ENCODE measurements at regions not wholly inside any gene's neighbourhood (a gene's known extent, or its start where the extent isn't known, plus 50 kb on each side); places are given as distances from the start of the nearest gene placed in this dataset.

GRCh38 chr2:163373496-163373895 lies 362.3 kb downstream of the FIGN start:
- Histone ChIP-seq H3K27ac (ENCODE audit: low read length) (no peak overlapping the region), H3K9me3 (ENCODE audit: low read length) (no peaks in the 10 kb centered on the region), H3K9me2 (ENCODE audit: insufficient read depth, low read length) (no peaks in the 10 kb centered on the region), H3F3A (ENCODE audit: insufficient read depth, low read length, poor library complexity, severe bottlenecking) (no peaks in the 10 kb centered on the region), H2AFZ (ENCODE audit: low read depth, low read length) (no peak overlapping the region), H3K9ac (ENCODE audit: low read length) (no peak overlapping the region), H3K79me2 (replicated peaks; ENCODE audit: insufficient read depth, low read length) (no peaks in the 10 kb centered on the region), H3K4me2 (ENCODE audit: low read length) (no peak overlapping the region), H3K27me3 (ENCODE audit: insufficient read depth, low read depth, low read length) (no peaks in the 10 kb centered on the region), H3K36me3 (ENCODE audit: insufficient read depth, low read length) (no peaks in the 10 kb centered on the region), H4K20me1 (ENCODE audit: insufficient read depth) (no peaks in the 10 kb centered on the region), H3K4me3 (ENCODE audit: low read length) (no peak overlapping the region)
- no peak for TF ChIP-seq TAF1 (IDR thresholded peaks at IDR 0.05; ENCODE audit: low read depth)
- TF ChIP-seq CTCF (IDR thresholded peaks at IDR 0.05; ENCODE audit: poor library complexity, severe bottlenecking) = no peak
- no peak for TF ChIP-seq SMC3 (conservative IDR thresholded peaks at IDR 0.05; ENCODE audit: poor library complexity)
- no peak for TF ChIP-seq EP300 (conservative IDR thresholded peaks at IDR 0.05; ENCODE audit: poor library complexity, severe bottlenecking)
- TF ChIP-seq MXI1 (conservative IDR thresholded peaks at IDR 0.05; ENCODE audit: poor library complexity, severe bottlenecking) = no peak

- no peaks in the 10 kb centered on the region for H3F3A ChIP-seq (ENCODE audit: insufficient read depth, low read length, poor library complexity, severe bottlenecking)
- no peaks in the 10 kb centered on the region for H3K9me3 ChIP-seq (ENCODE audit: low read length)
- no peaks in the 10 kb centered on the region for H3K27me3 ChIP-seq (ENCODE audit: insufficient read depth, low read depth, low read length)
- TF ChIP-seq RAD21 (conservative IDR thresholded peaks at IDR 0.05) (no peak), SMC3 (conservative IDR thresholded peaks at IDR 0.05; ENCODE audit: poor library complexity) (no peak), TAF1 (IDR thresholded peaks at IDR 0.05; ENCODE audit: low read depth) (no peak), REST (IDR thresholded peaks at IDR 0.05; ENCODE audit: borderline replicate concordance) (no peak), POLR2AphosphoS5 (IDR thresholded peaks at IDR 0.05) (no peak)
- no peaks in the 10 kb centered on the region for H4K20me1 ChIP-seq (ENCODE audit: insufficient read depth)
- H3K4me3 ChIP-seq (ENCODE audit: low read length) = no peak overlapping the region
- H3K9ac ChIP-seq (ENCODE audit: low read length) = no peak overlapping the region
- H3K9me2 ChIP-seq (ENCODE audit: insufficient read depth, low read length) = no peaks in the 10 kb centered on the region
- H3K4me2 ChIP-seq (ENCODE audit: low read length) = no peak overlapping the region
- no peaks in the 10 kb centered on the region for H3K79me2 ChIP-seq (replicated peaks; ENCODE audit: insufficient read depth, low read length)
- no peak overlapping the region for H2AFZ ChIP-seq (ENCODE audit: low read depth, low read length)
- no peak overlapping the region for H3K27ac ChIP-seq (ENCODE audit: low read length)
- H3K36me3 ChIP-seq (ENCODE audit: insufficient read depth, low read length) = no peaks in the 10 kb centered on the region
Observed at GRCh38 chr2:163370169-163370886, 365.5 kb downstream of the FIGN start.

GRCh38 chr2:163369111-163369510 lies 366.7 kb downstream of the FIGN start:
- Histone ChIP-seq H4K20me1 (ENCODE audit: insufficient read depth) (no peaks in the 10 kb centered on the region), H3K4me3 (ENCODE audit: low read length) (no peak overlapping the region), H3K4me2 (ENCODE audit: low read length) (no peak overlapping the region), H3K27ac (ENCODE audit: low read length) (no peak overlapping the region), H3K79me2 (replicated peaks; ENCODE audit: insufficient read depth, low read length) (no peaks in the 10 kb centered on the region), H2AFZ (ENCODE audit: low read depth, low read length) (no peak overlapping the region), H3K36me3 (ENCODE audit: insufficient read depth, low read length) (no peaks in the 10 kb centered on the region), H3K9me2 (ENCODE audit: insufficient read depth, low read length) (no peaks in the 10 kb centered on the region), H3K27me3 (ENCODE audit: insufficient read depth, low read depth, low read length) (no peaks in the 10 kb centered on the region), H3K9ac (ENCODE audit: low read length) (no peak overlapping the region), H3F3A (ENCODE audit: insufficient read depth, low read length, poor library complexity, severe bottlenecking) (no peaks in the 10 kb centered on the region), H3K9me3 (ENCODE audit: low read length) (no peaks in the 10 kb centered on the region)
- TF ChIP-seq MXI1 (conservative IDR thresholded peaks at IDR 0.05; ENCODE audit: poor library complexity, severe bottlenecking) (no peak), EP300 (conservative IDR thresholded peaks at IDR 0.05; ENCODE audit: poor library complexity, severe bottlenecking) (no peak), EZH2 (IDR thresholded peaks at IDR 0.05; ENCODE audit: borderline replicate concordance, insufficient read depth, low read length, poor library complexity, severe bottlenecking) (no peak), RAD21 (conservative IDR thresholded peaks at IDR 0.05) (no peak), POLR2AphosphoS5 (IDR thresholded peaks at IDR 0.05) (no peak), REST (IDR thresholded peaks at IDR 0.05; ENCODE audit: borderline replicate concordance) (no peak), SMC3 (conservative IDR thresholded peaks at IDR 0.05; ENCODE audit: poor library complexity) (no peak)
